ENCODE measurements at regions not wholly inside any gene's neighbourhood (a gene's known extent, or its start where the extent isn't known, plus 50 kb on each side); places are given as distances from the start of the nearest gene placed in this dataset.

DNA sequence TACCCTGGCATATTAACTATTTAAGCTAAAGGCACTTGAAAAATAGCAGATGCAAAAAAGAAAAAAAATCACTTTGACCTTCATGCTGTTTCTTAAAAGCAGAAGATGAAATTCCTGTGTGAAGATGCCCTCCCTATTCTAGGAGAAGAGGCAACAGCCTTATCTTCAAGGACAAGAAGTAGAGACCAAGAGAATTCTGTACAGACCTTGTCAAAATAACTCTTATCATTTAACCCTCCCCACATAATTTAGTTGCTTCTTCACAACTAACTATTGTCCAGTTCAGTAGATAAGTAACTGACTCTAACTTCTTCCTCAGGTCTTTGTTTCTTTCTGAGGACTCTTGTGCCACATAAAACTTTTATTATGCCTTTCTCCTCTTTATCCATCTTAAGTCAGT, 72.0 kb upstream of the MARCHF10 start:
- peak; percentile 20 for DNase-seq

DNA sequence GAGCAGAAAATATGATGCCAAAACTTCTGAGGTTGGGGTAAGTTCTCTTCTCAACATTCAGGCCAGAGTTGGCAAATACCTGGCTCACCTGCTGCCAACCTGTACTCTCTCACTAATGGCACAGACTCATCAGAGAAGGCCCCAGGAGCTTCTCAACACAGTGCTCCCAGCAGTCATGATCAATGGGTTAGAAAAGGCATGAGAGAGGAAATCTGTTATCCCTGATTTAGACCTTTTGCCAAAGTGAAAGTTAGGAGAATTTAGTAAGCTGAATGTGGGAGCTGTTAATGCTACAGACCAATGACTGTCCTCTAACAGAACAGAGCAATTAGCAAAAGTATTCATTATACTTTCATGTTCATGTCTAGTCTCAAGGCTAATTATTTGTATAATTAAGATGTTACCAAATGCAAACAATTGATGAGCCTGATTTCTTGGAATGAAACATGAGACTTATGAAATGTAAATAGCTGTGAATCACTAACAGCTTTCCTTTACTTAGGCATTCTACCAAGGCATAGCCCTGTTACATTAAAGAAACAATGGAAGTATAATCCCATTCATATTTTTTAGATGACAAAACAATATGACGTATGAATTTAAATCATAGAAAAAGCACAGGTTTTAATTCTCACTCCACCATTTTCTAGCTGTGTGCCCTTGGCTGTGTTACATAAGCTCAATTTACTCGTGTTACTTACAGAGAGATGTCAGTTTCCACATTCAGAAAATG, 68.7 kb upstream of the MARCHF10 start:
- no peak for DNase-seq

DNA sequence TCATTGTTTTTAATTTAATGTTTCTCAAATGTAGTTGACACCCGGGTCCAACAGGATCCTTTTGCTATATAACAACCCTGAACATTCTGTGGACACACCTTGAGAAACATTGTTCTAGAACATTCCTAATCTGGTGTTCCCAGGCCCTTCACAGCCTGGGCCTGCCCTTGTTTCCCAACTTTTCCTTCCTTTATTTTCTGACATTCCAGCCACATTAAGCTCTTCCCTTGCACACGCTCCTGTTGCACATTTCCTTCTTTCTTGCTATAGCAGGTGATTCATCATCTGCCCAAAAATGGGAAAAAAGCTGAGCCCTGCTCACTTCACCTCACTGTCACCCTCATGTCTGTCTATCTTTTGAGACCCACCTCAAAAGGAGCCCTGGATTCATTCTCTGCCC, 67.9 kb upstream of the MARCHF10 start:
- DNase-seq, result no peak

DNA sequence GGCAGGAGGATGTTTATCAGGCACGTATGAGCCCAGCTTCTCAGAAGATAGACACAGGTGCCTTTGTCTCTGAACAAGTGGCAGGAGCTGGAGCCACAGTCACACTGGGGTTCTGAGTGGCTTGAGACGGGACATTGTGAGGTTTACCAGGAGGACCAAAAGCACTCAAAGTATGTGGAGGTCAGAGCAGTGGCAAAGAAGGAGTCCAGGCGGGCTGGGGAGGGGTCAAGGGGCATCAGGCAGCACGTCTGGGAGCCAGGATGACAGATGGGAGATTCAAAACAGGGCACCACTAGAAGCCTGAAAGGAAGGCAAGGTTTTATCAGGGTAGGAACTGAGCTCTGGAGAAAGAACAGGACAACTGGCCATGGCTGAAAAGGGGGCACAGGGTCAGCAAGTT, 67.2 kb upstream of the MARCHF10 start:
- no peak for DNase-seq

DNA sequence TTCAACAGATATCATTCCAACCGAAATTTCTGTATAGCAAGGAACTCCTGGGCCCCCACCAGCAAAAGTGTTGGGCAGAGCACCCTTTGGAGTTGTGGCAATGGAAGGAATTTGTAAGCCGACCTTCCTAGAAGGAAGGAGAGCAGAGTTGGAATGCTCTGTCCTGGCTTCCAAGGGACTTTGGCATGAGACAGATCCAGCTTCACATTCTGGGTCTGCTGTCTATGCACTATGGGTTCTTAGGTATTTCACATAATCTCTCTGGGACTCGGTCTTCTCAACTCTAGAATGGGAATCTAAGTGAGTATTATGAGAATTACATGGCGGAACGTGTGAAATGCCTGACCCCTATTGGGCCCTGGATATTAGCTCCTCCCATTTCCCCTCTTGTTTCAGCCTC, 63.2 kb upstream of the MARCHF10 start:
- DNase-seq, result no peak

DNA sequence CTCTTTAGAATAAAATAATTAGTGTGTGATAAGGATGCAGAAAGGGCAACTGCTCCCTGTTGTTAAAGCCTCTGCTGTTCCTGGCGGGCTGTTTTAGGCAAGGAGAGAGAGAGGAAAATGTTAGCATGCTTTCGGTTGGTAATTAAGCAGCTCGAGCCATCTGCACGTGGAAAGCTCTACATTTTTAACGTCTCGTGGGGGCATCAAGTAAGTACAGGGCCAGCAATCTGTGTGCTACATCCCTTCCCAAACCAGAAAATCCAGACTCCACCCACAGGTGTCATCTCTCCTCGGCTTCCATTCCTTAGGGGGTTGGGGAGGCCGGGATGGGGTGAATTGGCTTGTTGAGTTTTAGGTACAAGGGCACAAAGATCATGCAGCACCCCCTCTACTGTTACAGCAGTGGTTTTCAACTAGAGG, 62.4 kb upstream of the MARCHF10 start:
- no peak for DNase-seq

DNA sequence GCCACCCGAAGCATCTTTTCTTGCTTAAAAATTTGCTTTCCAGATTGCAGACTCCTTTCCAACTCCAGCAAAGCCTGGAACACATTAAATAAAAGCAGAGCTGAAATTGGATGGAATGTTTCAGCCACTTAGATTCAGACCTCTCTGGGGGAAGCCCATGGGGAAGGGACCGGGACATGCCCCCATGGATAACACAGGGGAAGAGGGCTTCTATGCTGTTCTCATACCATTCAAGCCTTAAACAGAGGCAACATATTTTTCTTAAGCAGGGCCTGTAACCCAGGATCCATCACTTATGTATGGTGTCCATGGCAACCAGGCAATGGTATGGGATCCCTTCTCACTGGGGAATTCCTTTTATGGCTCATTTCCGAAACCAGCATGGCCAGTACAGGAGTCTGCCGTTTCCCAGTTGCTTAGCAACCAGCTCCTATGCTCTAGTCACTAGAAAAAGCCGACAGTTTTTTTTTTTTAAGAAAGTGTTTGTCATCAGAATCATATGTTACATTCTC, 62.0 kb upstream of the MARCHF10 start:
- DNase-seq, result no peak

DNA sequence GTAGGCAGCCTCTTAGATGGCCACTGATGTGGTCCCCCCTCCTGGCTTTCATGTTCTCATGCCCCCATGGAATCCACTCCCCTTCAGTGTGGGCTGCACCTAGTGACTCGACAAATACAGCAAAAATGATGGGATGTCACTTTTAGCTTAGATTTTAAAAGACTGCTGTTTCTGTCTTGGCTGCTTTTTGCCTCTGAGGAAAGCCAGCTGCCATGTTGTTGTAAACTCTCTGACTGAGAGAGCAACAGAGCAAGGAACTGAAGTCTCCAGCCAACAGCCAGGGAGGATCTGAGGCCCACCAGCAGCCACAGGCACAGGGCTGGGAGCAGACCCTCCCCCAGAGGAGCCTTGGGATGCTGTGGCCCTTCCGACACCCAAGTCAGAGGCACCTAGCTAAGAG, 60.6 kb upstream of the MARCHF10 start:
- DNase-seq, result no peak

DNA sequence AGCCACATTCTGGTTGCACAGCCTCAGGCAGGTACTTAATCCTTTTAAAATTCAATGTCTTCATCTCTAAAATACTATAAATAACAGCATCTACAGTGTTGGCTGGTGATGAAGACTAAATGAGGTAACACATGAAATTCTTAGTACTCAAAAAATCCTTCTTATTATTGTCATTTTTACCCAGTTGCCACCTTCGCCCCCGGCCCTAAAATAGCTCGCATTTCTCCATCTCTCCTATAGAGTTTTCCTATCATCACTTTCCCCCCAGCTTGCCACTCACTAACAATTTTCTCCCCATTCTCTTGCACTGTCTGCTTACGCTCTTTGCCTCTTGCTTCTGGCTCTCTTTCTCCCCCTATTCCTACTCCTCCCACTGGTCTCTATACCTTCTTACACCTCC, 59.9 kb upstream of the MARCHF10 start:
- DNase-seq, result no peak

DNA sequence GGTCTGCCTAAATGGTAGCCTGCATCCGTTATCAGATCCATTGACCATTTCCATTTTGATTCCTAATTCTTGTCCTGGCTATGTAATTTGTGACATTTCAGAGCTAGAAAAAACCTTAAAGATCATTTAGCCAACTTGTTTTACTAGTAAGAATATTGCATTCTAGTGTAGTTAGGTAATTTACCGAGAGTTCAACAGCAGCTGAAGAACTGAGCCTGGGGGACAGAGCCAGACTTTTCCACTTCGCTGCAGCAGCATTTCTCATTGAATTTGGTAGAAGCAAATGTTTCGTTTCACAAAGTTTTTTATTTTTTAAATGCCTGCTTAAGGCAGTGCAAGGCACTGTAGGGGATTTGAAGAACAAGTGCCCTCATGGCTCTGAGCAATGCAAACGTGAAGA, 59.2 kb upstream of the MARCHF10 start:
- DNase-seq, result no peak

DNA sequence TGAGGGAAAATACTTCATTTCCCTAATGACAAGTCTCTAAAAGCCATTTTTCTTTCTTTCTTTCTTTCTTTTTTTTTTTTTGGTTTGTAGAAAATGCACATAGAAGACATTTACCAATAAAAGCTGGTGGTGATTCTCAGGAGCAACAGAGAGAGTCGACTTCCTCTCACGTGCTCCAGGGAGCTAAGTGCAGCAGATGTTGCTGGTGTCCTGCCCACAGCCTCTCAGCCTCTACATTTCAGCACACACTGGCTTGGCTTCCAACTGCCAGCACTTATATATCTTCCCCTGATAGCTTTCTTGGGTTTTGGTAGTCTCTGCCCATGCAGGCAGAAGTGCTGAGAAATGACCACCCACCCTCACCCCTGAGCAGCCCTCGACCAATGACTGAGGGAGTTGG, 58.4 kb upstream of the MARCHF10 start:
- no peak for DNase-seq

DNA sequence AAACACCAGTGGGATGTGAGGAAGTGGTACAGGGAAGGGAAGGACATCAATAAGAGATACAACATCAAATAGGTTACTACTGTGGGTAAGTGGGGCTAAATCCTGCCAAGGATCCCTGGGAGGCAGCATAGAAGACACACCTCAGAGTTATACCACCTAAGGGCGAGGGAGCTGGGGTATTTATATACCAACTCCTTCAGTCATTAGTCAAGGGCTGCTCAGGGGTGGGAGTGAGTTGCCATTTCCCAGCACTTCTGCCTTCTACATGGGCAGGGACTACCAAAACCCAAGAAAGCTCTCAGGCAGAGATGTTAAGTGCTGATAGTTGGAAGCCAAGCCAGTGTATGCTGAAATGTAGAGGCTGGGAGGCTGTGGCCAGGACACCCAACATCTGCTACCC, 57.5 kb upstream of the MARCHF10 start:
- no peak for DNase-seq

DNA sequence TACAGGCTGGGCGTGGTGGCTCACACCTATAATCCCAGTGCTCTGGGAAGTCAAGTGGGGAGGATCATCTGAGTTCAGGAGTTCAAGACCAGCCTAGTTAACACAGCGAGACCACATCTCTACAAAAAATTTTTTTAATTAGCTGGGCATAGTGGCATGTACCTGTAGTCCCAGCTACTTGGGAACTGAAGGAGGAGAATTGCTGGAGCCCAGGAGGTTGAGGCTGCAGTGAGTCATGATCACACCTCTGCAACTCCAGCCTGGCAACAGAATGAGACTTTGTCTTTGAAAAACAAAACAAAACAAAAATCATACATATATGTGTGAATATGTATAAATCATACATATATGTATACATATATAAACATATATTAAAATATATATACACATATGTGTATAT, 54.1 kb upstream of the MARCHF10 start:
- DNase-seq, result no peak

DNA sequence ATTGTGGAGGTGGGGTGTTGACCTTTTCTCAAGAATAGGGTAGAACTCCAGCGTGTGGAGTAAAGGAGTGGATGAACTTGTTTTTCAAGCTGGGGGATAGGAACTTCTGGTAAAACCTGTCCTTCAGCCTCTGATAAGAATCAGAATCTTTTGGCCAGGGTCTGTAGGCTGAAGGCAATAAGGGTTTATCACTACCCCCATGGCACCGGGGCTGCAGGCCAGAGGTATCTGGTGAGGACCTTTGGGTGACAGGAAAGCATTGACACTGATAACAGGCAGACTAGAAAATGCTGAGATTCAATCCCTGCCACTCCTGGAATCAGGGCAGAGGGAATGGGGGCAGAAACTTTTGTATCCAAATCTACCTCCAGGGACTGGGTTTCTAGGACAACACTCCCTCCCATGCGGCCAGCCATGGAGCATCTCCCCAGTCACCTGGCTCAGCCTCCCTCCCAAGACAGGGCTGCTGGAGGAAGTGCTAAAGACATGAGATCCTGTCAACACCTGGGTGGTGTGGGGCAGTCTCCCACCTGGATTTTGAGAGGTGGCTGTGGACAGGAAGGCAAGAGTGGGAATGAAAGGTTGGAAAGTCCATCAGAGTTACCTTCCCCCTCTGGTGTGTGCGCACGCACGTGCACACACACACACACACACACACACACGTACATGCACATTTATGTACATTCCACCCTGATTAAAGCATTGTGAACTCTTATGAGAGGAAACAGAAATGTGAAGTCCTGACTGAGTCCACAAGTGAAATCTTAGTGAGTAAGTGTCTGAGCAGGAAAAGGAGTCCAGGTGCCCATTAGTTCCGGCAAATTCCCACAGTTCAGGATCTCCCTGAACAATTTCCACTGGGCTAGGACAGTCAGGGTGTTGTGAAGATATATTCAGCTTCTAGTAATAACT, 53.1 kb upstream of the MARCHF10 start:
- no peak for DNase-seq

DNA sequence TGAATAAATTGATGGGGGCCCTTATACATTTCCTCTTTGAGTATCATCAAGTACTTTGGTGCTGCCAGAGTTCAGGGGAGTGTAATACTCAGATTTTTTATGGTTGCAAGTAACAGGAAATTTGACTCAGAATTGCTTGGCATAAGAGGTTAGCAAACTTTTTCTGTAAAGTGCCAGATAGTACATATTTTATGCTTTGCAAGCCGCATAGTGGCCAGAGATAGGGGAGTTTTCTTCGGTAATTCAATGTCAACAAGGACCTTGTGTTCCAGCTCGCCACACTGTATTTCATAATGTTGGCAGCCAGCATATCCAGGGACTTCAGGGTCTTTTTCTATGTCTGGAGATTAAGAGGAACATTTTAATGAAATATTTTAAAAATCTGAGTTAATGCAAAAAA, 51.0 kb upstream of the MARCHF10 start:
- DNase-seq, result no peak
